ENCODE measurements at regions not wholly inside any gene's neighbourhood (a gene's known extent, or its start where the extent isn't known, plus 50 kb on each side); places are given as distances from the start of the nearest gene placed in this dataset.

- no peak for DNase-seq (ENCODE audit: low spot score)
- intact Hi-C loops (cut with DNase I): no loop called here
Observed at GRCh38 chr4:35739308-35739707, 505.0 kb downstream of the ARAP2 start.

- no peak for DNase-seq (ENCODE audit: low spot score)
- intact Hi-C loops (cut with DNase I): no loop called here
Observed at GRCh38 chr4:35754047-35754446, 490.3 kb downstream of the ARAP2 start.

GRCh38 chr4:35757836-35758235, 486.5 kb downstream of the ARAP2 start:
- no peak for DNase-seq (ENCODE audit: low spot score)
- intact Hi-C loops (cut with DNase I): no loop called here

- no peak for DNase-seq (ENCODE audit: low spot score)
- intact Hi-C loops (cut with DNase I): no loop called here
Observed at GRCh38 chr4:35760807-35761206, 483.5 kb downstream of the ARAP2 start.

- intact Hi-C loops (cut with DNase I): no loop called here
- no peak for DNase-seq (ENCODE audit: low spot score)
Observed at GRCh38 chr4:35771571-35771970, 472.7 kb downstream of the ARAP2 start.

GRCh38 chr4:35772291-35772690, 472.0 kb downstream of the ARAP2 start:
- DNase-seq (ENCODE audit: low spot score): no peak
- intact Hi-C loops (cut with DNase I): no loop called here

- intact Hi-C loops (cut with DNase I): no loop called here
- DNase-seq (ENCODE audit: low spot score): no peak
Observed at GRCh38 chr4:35789899-35790574, 454.3 kb downstream of the ARAP2 start.

- DNase-seq (ENCODE audit: low spot score): no peak
- intact Hi-C loops (cut with DNase I): no loop called here
Observed at GRCh38 chr4:35793045-35793722, 451.1 kb downstream of the ARAP2 start.

GRCh38 chr4:35793766-35794165, 450.5 kb downstream of the ARAP2 start:
- intact Hi-C loops (cut with DNase I): no loop called here
- DNase-seq (ENCODE audit: low spot score): no peak

GRCh38 chr4:35800669-35801068, 443.6 kb downstream of the ARAP2 start:
- intact Hi-C loops (cut with DNase I): no loop called here

GRCh38 chr4:35802644-35803043, 441.7 kb downstream of the ARAP2 start:
- intact Hi-C loops (cut with DNase I): no loop called here
- peak; percentile 37 for DNase-seq (ENCODE audit: low spot score)

More at GRCh38 chr4:35800669-35801068, 443.6 kb downstream of the ARAP2 start:
- DNase-seq (ENCODE audit: low spot score): peak; percentile 70

- DNase-seq (ENCODE audit: low spot score): no peak
- intact Hi-C loops (cut with DNase I): no loop called here
Observed at GRCh38 chr4:35818520-35818919, 425.8 kb downstream of the ARAP2 start.

- DNase-seq (ENCODE audit: low spot score): no peak
- intact Hi-C loops (cut with DNase I): no loop called here
Observed at GRCh38 chr4:35820003-35820402, 424.3 kb downstream of the ARAP2 start.

GRCh38 chr4:35824231-35824630, 420.1 kb downstream of the ARAP2 start:
- intact Hi-C loops (cut with DNase I): no loop called here
- no peak for DNase-seq (ENCODE audit: low spot score)

- intact Hi-C loops (cut with DNase I): no loop called here
- DNase-seq (ENCODE audit: low spot score): no peak
Observed at GRCh38 chr4:35835893-35836292, 408.4 kb downstream of the ARAP2 start.

GRCh38 chr4:35836596-35836995, 407.7 kb downstream of the ARAP2 start:
- intact Hi-C loops (cut with DNase I): no loop called here
- DNase-seq (ENCODE audit: low spot score): no peak

GRCh38 chr4:35867057-35867456, 377.3 kb downstream of the ARAP2 start:
- no peak for DNase-seq (ENCODE audit: low spot score)
- intact Hi-C loops (cut with DNase I): no loop called here

GRCh38 chr4:35872273-35872672, 372.0 kb downstream of the ARAP2 start:
- no peak for DNase-seq (ENCODE audit: low spot score)
- intact Hi-C loops (cut with DNase I): no loop called here

- DNase-seq (ENCODE audit: low spot score): no peak
- intact Hi-C loops (cut with DNase I): no loop called here
Observed at GRCh38 chr4:35879479-35879878, 364.8 kb downstream of the ARAP2 start.

- intact Hi-C loops (cut with DNase I): no loop called here
- no peak for DNase-seq (ENCODE audit: low spot score)
Observed at GRCh38 chr4:35883108-35883507, 361.2 kb downstream of the ARAP2 start.
